Natural killer cell (primary cell): ENCODE measurements at regions not wholly inside any gene's neighbourhood (a gene's known extent, or its start where the extent isn't known, plus 50 kb on each side); places are given as distances from the start of the nearest gene placed in this dataset.

Experiments used
- ATAC-seq, 3 donors: fragments of 150-1000 bp in 2 of 3; fragments of 200-7000 bp in 1 of 3; cut with Tn5 transposase; 1 replicate in 1 of 3; 2 replicates in 2 of 3; pipeline ENCODE4 v1.10.0; 2021; ENCODE audit warnings: mild to moderate bottlenecking in 2 of 3, moderate library complexity in 2 of 3
- DNase-seq, 2 donors: peaks; one replicate each; pipeline versions ENCODE4 v3.0.0 to v3.0.0-alpha.2; 2013 to 2021; ENCODE audit warnings: mixed read lengths in 1 of 2
- H3K27ac ChIP-seq: one replicate; pipeline ENCODE4 v1.5.1; 2013; ENCODE audit warnings: mild to moderate bottlenecking, low read length
- H3K27me3 ChIP-seq: one replicate; pipeline ENCODE4 v1.6.1; 2013; ENCODE audit warnings: low read length; ENCODE audit not compliant: control insufficient read depth, insufficient read depth
- H3K36me3 ChIP-seq: one replicate; pipeline ENCODE4 v1.6.1; 2013; ENCODE audit warnings: low read length; ENCODE audit not compliant: control insufficient read depth, insufficient read depth
- H3K4me1 ChIP-seq: one replicate; pipeline ENCODE4 v1.6.1; 2013; ENCODE audit warnings: low read length; ENCODE audit not compliant: control insufficient read depth, insufficient read depth
- H3K4me3 ChIP-seq: one replicate; pipeline ENCODE4 v1.5.1; 2013; ENCODE audit warnings: low read length
- H3K9me3 ChIP-seq: one replicate; pipeline ENCODE4 v1.6.1; 2013; ENCODE audit warnings: low read length; ENCODE audit not compliant: control insufficient read depth, insufficient read depth
- H3K27ac Mint-ChIP-seq, 2 donors: one replicate each; pipeline ENCODE4 v1.8.0; 2022; ENCODE audit warnings: mild to moderate bottlenecking in 2 of 2, mixed read lengths in 2 of 2, moderate library complexity in 1 of 2
- H3K27me3 Mint-ChIP-seq, 2 donors: one replicate each; pipeline ENCODE4 v1.8.0; 2022; ENCODE audit warnings: low read depth in 2 of 2, mixed read lengths in 2 of 2
- H3K36me3 Mint-ChIP-seq: one replicate; pipeline ENCODE4 v1.8.0; 2022; ENCODE audit warnings: mixed read lengths
- H3K4me1 Mint-ChIP-seq, 2 donors: one replicate each; pipeline ENCODE4 v1.8.0; 2022; ENCODE audit warnings: mixed read lengths in 2 of 2
- H3K4me3 Mint-ChIP-seq: one replicate; pipeline ENCODE4 v1.8.0; 2022; ENCODE audit warnings: mild to moderate bottlenecking, moderate library complexity, mixed read lengths
- H3K9me3 Mint-ChIP-seq, 2 donors: one replicate each; pipeline ENCODE4 v1.8.0; 2022; ENCODE audit warnings: mixed read lengths in 2 of 2
- WGBS: methylation state at CpG from one replicate; pipeline ENCODE4 v1.1.7; 2013; ENCODE audit warnings: missing lambda C conversion rate; ENCODE audit not compliant: insufficient coverage; 5-methylcytosine and 5-hydroxymethylcytosine counted together
- intact Hi-C: fragments of 100-400 bp; cut with micrococcal nuclease; formaldehyde crosslinking; loops from one replicate; pipeline ENCODE4 v1.14.2; 2022
- TF ChIP-seq, protein P1 (sequence below): fragments of 200-600 bp; IDR thresholded peaks from one replicate; pipeline ENCODE4 v1.8.0; 2022; ENCODE audit warnings: antibody characterized with exemption

DNA sequence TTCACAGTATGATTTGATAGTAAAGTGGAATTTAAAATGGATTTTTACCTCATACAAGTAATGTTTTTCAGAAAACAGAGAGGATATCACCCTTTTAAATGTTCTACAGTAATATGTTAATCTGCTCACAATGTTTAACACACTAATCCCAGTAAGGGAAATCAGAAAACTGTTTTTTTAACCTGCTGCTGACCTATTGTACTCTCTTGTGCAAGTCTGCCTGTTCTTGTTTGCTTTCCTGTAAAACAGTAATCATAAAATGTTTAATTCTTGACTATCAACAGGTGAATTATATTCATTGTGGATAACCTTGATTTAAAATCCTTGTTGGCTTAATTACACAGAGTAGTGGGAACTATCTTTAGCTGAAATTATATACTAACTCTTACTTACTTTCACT, 126.4 kb downstream of the GNAT3 start:
- no peaks in the 10 kb centered on the region for H3K4me1 Mint-ChIP-seq
- no peak overlapping the region for H3K27ac Mint-ChIP-seq
- Histone ChIP-seq H3K27ac (no peak overlapping the region), H3K4me1 (no peaks in the 10 kb centered on the region), H3K9me3 (no peaks in the 10 kb centered on the region), H3K27me3 (no peaks in the 10 kb centered on the region), H3K4me3 (no peak overlapping the region), H3K36me3 (no peaks in the 10 kb centered on the region)
- peaks cover 2 to 8% of the 10 kb centered on the region in 2 donors for H3K9me3 Mint-ChIP-seq
- ATAC-seq (no peak), DNase-seq (no peak)
- H3K4me3 Mint-ChIP-seq: no peak overlapping the region
- TF ChIP-seq, protein P1, sequence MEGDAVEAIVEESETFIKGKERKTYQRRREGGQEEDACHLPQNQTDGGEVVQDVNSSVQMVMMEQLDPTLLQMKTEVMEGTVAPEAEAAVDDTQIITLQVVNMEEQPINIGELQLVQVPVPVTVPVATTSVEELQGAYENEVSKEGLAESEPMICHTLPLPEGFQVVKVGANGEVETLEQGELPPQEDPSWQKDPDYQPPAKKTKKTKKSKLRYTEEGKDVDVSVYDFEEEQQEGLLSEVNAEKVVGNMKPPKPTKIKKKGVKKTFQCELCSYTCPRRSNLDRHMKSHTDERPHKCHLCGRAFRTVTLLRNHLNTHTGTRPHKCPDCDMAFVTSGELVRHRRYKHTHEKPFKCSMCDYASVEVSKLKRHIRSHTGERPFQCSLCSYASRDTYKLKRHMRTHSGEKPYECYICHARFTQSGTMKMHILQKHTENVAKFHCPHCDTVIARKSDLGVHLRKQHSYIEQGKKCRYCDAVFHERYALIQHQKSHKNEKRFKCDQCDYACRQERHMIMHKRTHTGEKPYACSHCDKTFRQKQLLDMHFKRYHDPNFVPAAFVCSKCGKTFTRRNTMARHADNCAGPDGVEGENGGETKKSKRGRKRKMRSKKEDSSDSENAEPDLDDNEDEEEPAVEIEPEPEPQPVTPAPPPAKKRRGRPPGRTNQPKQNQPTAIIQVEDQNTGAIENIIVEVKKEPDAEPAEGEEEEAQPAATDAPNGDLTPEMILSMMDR: no peak
- intact Hi-C loops: no loop called here
- H3K36me3 Mint-ChIP-seq: no peaks in the 10 kb centered on the region
- H3K27me3 Mint-ChIP-seq: no peaks in the 10 kb centered on the region

DNA sequence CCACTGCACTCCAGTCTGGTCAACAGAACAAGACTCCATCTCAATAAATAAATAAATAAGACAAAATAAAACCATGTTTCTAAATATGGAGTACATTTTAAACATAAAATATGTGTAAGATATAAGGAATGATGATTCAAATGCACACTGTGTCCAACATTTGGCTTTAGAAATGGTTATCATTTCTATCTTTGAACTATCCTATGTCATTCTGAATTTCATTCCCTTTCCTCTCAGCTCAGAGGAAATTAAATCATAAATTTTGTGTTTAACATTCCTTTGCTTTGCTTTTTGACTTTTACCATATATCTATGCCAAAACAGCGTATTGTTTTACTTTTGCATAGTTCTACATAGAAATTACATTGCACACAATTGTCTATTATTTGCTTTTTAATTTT, 130.9 kb downstream of the GNAT3 start:
- Mint-ChIP-seq H3K4me3 (no peak overlapping the region), H3K4me1 (no peaks in the 10 kb centered on the region), H3K36me3 (peaks cover 6% of the 10 kb centered on the region), H3K27ac (no peak overlapping the region), H3K9me3 (peaks cover 5 to 6% of the 10 kb centered on the region in 2 donors), H3K27me3 (no peaks in the 10 kb centered on the region)
- intact Hi-C loops: no loop called here
- Histone ChIP-seq H3K4me1 (no peaks in the 10 kb centered on the region), H3K27me3 (no peaks in the 10 kb centered on the region), H3K36me3 (no peaks in the 10 kb centered on the region), H3K27ac (no peak overlapping the region), H3K4me3 (no peak overlapping the region), H3K9me3 (peaks cover 6% of the 10 kb centered on the region)
- 83% methylated on average over 1 of the region's 1 CpG for WGBS
- ATAC-seq: no peak
- DNase-seq: no peak
- TF ChIP-seq, protein P1: no peak

DNA sequence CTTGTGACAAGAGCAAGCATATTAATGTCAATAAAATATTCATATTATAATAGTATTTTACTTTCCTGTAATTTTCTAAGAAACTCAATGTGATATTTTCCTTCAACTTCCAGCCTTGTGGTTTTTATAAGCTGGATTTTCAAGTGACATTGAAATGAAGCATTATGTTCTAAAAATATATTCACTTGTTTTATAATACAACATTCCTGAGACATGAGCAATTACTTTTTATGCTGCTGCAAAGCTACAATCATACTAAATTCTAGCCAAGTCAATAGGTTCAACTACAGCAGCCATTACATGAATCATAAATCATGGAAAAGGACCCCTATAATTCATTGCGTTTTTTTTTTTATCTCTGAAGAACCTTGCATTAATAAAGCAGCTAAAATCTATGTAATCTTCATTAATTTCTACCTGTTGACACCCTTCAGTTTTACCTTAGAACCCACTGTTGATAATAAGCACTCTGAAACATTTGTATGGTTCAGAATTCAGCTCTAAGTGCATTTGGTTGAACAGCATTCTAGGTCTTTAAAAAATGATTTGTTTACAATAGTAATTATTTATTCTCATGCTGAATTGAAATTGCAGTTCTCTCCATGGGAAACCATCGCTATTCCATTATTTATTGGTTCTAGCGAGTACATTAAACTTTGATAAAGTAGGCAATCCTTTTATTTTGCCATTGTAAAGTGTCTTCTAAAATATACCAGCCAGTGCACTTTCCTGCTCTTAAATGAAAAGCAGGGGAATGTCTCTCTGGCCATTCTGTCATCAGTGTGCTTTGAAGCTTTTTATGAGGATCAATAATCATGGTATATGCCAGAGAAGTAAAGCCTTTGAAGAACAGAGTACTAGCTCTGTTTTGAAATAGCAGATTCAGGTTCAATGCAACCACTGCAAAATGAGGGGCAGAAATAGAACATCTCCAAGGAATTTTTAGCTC, 132.6 kb downstream of the GNAT3 start:
- peaks cover 6% of the 10 kb centered on the region for H3K36me3 Mint-ChIP-seq
- H3K27ac ChIP-seq: no peak overlapping the region
- TF ChIP-seq, protein P1: no peak
- ATAC-seq: no peak
- H3K9me3 ChIP-seq: peaks cover 6% of the 10 kb centered on the region
- H3K4me1 ChIP-seq: no peaks in the 10 kb centered on the region
- H3K4me1 Mint-ChIP-seq: no peaks in the 10 kb centered on the region
- H3K36me3 ChIP-seq: no peaks in the 10 kb centered on the region
- intact Hi-C loops: no loop called here
- WGBS: 69% methylated on average over 1 of the region's 3 CpGs
- no peak overlapping the region for H3K4me3 Mint-ChIP-seq
- H3K27me3 Mint-ChIP-seq: no peaks in the 10 kb centered on the region
- DNase-seq: no peak
- peaks cover 5 to 6% of the 10 kb centered on the region in 2 donors for H3K9me3 Mint-ChIP-seq
- no peaks in the 10 kb centered on the region for H3K27me3 ChIP-seq
- H3K27ac Mint-ChIP-seq: no peak overlapping the region
- H3K4me3 ChIP-seq: no peak overlapping the region

DNA sequence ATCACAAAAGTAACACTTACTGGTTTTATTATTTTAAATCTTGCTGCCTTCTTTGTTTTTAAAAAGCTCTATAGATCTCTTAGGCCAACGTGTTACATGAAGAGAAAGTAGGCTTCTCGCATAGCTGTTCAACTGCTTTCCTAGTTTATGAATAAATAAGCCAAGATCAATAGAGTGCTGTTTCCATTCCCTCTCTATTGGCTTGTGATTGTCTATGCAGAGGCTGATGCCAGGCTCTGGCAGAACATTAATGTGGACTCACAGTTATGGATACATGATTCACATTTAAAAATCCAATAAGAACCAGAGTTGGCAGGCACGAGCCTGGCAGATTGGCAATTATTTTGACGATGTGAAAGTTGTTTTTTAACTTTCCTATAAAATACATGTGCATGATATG, 137.5 kb downstream of the GNAT3 start:
- H3K27ac ChIP-seq: no peak overlapping the region
- no peak overlapping the region for H3K4me3 Mint-ChIP-seq
- H3K27me3 ChIP-seq: no peaks in the 10 kb centered on the region
- H3K4me1 Mint-ChIP-seq: no peaks in the 10 kb centered on the region
- no peak for ATAC-seq
- H3K9me3 Mint-ChIP-seq: peaks cover 5 to 10% of the 10 kb centered on the region in 2 donors
- no peaks in the 10 kb centered on the region for H3K36me3 ChIP-seq
- H3K27ac Mint-ChIP-seq: no peak overlapping the region
- H3K36me3 Mint-ChIP-seq: peaks cover 6% of the 10 kb centered on the region
- H3K4me3 ChIP-seq: no peak overlapping the region
- intact Hi-C loops: no loop called here
- H3K4me1 ChIP-seq: no peaks in the 10 kb centered on the region
- peaks cover 6% of the 10 kb centered on the region for H3K9me3 ChIP-seq
- no peak for DNase-seq
- no peaks in the 10 kb centered on the region for H3K27me3 Mint-ChIP-seq
- TF ChIP-seq, protein P1: no peak
- WGBS: 100% methylated on average over 3 of the region's 4 CpGs
